ENCODE measurements at regions not wholly inside any gene's neighbourhood (a gene's known extent, or its start where the extent isn't known, plus 50 kb on each side); places are given as distances from the start of the nearest gene placed in this dataset.

- no peaks in the 10 kb centered on the region for H3K9me3 ChIP-seq (ENCODE audit: low read depth)
- H3K27me3 ChIP-seq, result no peaks in the 10 kb centered on the region
- no peak overlapping the region for H3K27ac ChIP-seq
- H2AFZ ChIP-seq, result no peak overlapping the region
- no peaks in the 10 kb centered on the region for H3K9me2 ChIP-seq (replicated peaks; ENCODE audit: insufficient read depth)
- H3K79me2 ChIP-seq, result no peaks in the 10 kb centered on the region
- TF ChIP-seq EZH2phosphoT487 (IDR thresholded peaks at IDR 0.05; ENCODE audit: low read depth, severe bottlenecking, unreplicated experiment), result no peak
- no peak for TF ChIP-seq EZH2 (IDR thresholded peaks at IDR 0.05; ENCODE audit: borderline replicate concordance)
- no peak for TF ChIP-seq CTCF (IDR thresholded peaks at IDR 0.05; ENCODE audit: poor library complexity)
- H4K20me1 ChIP-seq (ENCODE audit: insufficient read depth, poor library complexity, severe bottlenecking), result no peaks in the 10 kb centered on the region
- WGBS (ENCODE audit: low lambda C conversion rate, missing lambda C conversion rate), result 91% methylated on average over 8 of the region's 8 CpGs
- no peak for DNase-seq (ENCODE audit: low spot score)
- no peak overlapping the region for H3K4me3 ChIP-seq
- no peak overlapping the region for H3K4me2 ChIP-seq
- H3K36me3 ChIP-seq (replicated peaks; ENCODE audit: insufficient read depth, low read depth), result no peaks in the 10 kb centered on the region
- H3K4me1 ChIP-seq (ENCODE audit: insufficient read depth), result no peaks in the 10 kb centered on the region
These were observed 581.1 kb upstream of the ZFHX3 start for GRCh38 chr16:73629011-73629410.

- Histone ChIP-seq H3K27ac (no peak overlapping the region), H3K9me2 (replicated peaks; ENCODE audit: insufficient read depth) (no peaks in the 10 kb centered on the region), H3K9me3 (ENCODE audit: low read depth) (no peaks in the 10 kb centered on the region), H3K4me3 (no peak overlapping the region), H3K79me2 (no peaks in the 10 kb centered on the region), H4K20me1 (ENCODE audit: insufficient read depth, poor library complexity, severe bottlenecking) (no peaks in the 10 kb centered on the region), H3K36me3 (replicated peaks; ENCODE audit: insufficient read depth, low read depth) (no peaks in the 10 kb centered on the region), H3K4me2 (no peak overlapping the region), H3K4me1 (ENCODE audit: insufficient read depth) (no peaks in the 10 kb centered on the region), H2AFZ (no peak overlapping the region), H3K27me3 (no peaks in the 10 kb centered on the region)
- 93% methylated on average over 4 of the region's 4 CpGs for WGBS (ENCODE audit: low lambda C conversion rate, missing lambda C conversion rate)
- DNase-seq (ENCODE audit: low spot score), result no peak
- TF ChIP-seq CTCF (IDR thresholded peaks at IDR 0.05; ENCODE audit: poor library complexity), result no peak
- no peak for TF ChIP-seq EZH2 (IDR thresholded peaks at IDR 0.05; ENCODE audit: borderline replicate concordance)
- TF ChIP-seq EZH2phosphoT487 (IDR thresholded peaks at IDR 0.05; ENCODE audit: low read depth, severe bottlenecking, unreplicated experiment), result no peak
These were observed 569.8 kb upstream of the ZFHX3 start for GRCh38 chr16:73617738-73618137.

- H3K36me3 ChIP-seq (replicated peaks; ENCODE audit: insufficient read depth, low read depth), result no peaks in the 10 kb centered on the region
- TF ChIP-seq EZH2 (IDR thresholded peaks at IDR 0.05; ENCODE audit: borderline replicate concordance), result no peak
- TF ChIP-seq EZH2phosphoT487 (IDR thresholded peaks at IDR 0.05; ENCODE audit: low read depth, severe bottlenecking, unreplicated experiment), result no peak
- TF ChIP-seq CTCF (IDR thresholded peaks at IDR 0.05; ENCODE audit: poor library complexity), result no peak
- H3K4me1 ChIP-seq (ENCODE audit: insufficient read depth), result no peaks in the 10 kb centered on the region
- no peak overlapping the region for H3K27ac ChIP-seq
- H3K4me2 ChIP-seq, result no peak overlapping the region
- no peaks in the 10 kb centered on the region for H3K9me2 ChIP-seq (replicated peaks; ENCODE audit: insufficient read depth)
- H3K79me2 ChIP-seq, result no peaks in the 10 kb centered on the region
- no peaks in the 10 kb centered on the region for H3K9me3 ChIP-seq (ENCODE audit: low read depth)
- no peaks in the 10 kb centered on the region for H4K20me1 ChIP-seq (ENCODE audit: insufficient read depth, poor library complexity, severe bottlenecking)
- no peaks in the 10 kb centered on the region for H3K27me3 ChIP-seq
- no peak overlapping the region for H2AFZ ChIP-seq
- 75% methylated on average over 6 of the region's 6 CpGs for WGBS (ENCODE audit: low lambda C conversion rate, missing lambda C conversion rate)
- no peak for DNase-seq (ENCODE audit: low spot score)
- no peak overlapping the region for H3K4me3 ChIP-seq
These were observed 568.8 kb upstream of the ZFHX3 start for GRCh38 chr16:73616770-73617169.
